ENCODE measurements at regions not wholly inside any gene's neighbourhood (a gene's known extent, or its start where the extent isn't known, plus 50 kb on each side); places are given as distances from the start of the nearest gene placed in this dataset.

DNA sequence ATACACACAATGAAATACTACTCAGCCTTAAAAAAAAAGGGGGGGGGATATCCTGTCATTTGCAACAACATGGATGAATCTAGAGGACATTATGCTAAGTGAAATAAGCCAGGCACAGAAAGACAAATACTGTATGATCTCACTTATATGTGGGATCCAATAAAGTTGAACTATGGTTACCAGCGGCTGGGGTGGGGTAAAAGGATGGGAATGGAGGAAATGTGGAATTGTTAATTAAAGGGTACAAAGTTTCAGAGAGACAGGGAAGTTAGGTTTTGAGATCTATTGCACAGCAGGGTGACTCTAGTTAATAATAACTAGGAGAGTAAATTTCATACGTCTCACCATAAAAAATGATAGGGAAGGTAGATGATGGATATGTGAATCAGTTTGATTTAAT, 76.2 kb upstream of the ZNF608 start:
- no peak for DNase-seq (ENCODE audit: low read depth)
- TF ChIP-seq, protein P1, sequence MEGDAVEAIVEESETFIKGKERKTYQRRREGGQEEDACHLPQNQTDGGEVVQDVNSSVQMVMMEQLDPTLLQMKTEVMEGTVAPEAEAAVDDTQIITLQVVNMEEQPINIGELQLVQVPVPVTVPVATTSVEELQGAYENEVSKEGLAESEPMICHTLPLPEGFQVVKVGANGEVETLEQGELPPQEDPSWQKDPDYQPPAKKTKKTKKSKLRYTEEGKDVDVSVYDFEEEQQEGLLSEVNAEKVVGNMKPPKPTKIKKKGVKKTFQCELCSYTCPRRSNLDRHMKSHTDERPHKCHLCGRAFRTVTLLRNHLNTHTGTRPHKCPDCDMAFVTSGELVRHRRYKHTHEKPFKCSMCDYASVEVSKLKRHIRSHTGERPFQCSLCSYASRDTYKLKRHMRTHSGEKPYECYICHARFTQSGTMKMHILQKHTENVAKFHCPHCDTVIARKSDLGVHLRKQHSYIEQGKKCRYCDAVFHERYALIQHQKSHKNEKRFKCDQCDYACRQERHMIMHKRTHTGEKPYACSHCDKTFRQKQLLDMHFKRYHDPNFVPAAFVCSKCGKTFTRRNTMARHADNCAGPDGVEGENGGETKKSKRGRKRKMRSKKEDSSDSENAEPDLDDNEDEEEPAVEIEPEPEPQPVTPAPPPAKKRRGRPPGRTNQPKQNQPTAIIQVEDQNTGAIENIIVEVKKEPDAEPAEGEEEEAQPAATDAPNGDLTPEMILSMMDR (IDR thresholded peaks at IDR 0.05; ENCODE audit: insufficient read depth, low read depth, low read length) = no peak
- no peak overlapping the region for H3K4me3 ChIP-seq (ENCODE audit: low read depth, low read length)

DNA sequence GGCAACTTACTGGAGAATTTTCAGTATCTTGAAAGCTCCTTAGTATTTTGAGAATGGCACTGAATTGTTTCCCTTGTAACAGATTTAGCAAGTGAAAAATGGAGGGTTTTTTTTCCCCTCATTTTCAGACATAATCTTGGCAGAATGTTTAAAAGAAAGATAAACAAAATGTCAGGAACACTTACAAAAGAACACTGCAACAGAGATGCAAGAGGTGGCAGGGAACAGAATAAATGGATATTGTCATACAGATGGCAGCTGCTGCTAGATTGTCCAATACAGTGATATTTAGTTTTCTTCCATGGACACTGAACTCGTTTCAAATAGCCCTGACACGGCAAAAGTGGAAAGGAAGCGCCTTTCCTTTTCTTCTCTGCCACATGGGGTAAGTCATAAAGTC, 76.9 kb upstream of the ZNF608 start:
- TF ChIP-seq, protein P1 (IDR thresholded peaks at IDR 0.05; ENCODE audit: insufficient read depth, low read depth, low read length) = no peak
- no peak for DNase-seq (ENCODE audit: low read depth)
- H3K4me3 ChIP-seq (ENCODE audit: low read depth, low read length) = no peak overlapping the region

DNA sequence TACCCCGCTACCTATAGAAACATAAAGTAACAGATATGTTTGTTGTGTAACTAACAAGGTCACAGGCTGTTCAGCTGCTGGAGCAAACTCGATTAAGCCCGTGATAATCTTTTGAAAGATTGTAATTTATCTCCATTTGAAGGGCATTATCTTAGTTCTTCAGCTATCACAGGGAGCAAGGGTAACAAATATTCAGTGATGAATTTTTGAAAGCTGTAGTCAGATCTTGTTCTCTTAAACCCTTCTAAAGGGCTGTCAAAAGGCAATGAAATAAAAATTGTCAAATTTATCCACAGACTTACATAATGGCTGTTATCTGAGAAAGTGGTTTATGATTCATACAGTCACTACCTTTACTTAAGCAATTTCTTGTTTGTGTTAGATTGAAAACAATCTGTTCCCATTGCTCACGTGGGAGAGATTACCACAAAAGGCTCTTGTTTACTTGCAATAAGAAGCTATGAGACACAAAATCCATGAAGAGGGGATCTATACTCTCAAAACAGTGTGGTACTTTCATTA, 78.3 kb upstream of the ZNF608 start:
- no peak overlapping the region for H3K4me3 ChIP-seq (ENCODE audit: low read depth, low read length)
- TF ChIP-seq, protein P1 (IDR thresholded peaks at IDR 0.05; ENCODE audit: insufficient read depth, low read depth, low read length) = no peak
- DNase-seq (ENCODE audit: low read depth) = peak; percentile 96

DNA sequence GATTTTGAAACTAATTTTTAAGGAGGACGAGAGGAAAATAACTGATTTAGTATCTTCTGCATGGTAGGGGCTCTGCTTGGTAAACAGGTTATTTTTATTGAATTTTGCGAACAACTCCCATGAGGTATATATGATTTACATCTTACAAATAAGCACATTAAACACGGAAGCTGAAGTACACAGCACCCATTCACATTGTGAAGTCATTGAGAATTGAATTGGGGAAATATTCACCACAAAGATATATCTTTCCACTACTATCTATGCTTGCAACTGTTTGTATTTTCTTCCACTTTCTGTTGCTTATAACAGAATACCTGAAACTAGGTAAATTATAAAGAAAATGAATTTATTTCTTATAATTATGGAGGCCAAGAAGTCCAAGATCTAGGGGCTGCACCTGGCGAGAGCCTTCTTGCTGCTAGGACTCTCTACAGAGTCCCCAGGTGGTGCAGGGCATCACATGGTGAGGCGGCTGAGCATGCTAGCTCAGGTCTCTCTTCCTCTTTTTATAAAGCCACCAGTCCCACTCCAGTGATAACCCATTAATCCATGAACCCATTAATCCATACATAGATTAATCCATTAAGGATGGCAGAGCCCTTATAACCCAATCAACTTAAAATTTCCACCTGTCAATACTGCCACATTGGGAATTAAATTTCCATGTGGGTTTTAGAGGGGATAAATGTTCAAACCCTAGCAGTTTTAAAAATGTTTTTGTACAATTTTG, 79.0 kb upstream of the ZNF608 start:
- TF ChIP-seq, protein P1 (IDR thresholded peaks at IDR 0.05; ENCODE audit: insufficient read depth, low read depth, low read length) = no peak
- no peak overlapping the region for H3K4me3 ChIP-seq (ENCODE audit: low read depth, low read length)
- no peak for DNase-seq (ENCODE audit: low read depth)

DNA sequence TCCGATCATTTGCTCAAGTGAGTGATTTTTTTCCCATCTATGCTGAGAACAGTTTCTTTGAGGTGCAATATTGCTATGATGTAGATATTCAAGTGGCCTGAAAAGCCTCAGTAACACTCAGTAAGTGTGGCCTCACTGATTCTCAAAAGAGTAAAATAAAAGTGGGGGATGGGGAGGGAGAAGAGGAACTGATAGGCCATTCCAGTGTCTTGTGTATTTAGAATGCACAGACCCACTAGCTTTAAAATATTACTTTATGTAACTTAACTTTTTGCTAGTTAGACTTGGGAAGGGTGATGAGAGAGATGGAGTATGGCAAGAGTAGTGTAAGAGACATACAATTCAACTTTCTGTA, 79.5 kb upstream of the ZNF608 start:
- no peak overlapping the region for H3K4me3 ChIP-seq (ENCODE audit: low read depth, low read length)
- TF ChIP-seq, protein P1 (IDR thresholded peaks at IDR 0.05; ENCODE audit: insufficient read depth, low read depth, low read length) = no peak
- DNase-seq (ENCODE audit: low read depth) = no peak

DNA sequence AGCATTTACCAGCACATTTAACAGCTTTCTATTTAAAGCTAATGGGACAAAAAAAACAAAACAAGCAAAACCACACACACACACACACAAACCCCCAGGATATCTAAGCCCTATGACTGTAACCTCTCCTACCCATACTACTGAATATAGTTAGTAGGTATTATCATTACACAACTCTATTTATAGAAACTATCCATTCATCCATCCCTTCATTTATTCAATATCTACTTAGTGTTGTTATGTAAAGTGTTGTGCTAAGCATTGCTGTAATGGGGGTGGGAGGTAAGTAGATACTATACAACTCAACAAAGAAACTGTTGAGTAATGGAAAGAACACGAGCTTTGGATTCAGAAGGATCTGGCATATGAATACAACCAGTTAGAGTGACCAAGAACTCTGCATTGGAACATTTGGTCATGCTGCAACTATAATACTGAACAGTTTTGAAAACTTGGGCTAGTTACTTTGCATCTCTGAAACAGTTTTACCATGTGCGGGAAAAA, 82.3 kb upstream of the ZNF608 start:
- no peak for DNase-seq (ENCODE audit: low read depth)
- TF ChIP-seq, protein P1 (IDR thresholded peaks at IDR 0.05; ENCODE audit: insufficient read depth, low read depth, low read length) = no peak
- H3K4me3 ChIP-seq (ENCODE audit: low read depth, low read length) = no peak overlapping the region

All from fibroblast of villous mesenchyme (primary cell).